Fibroblast of gingiva (primary cell): ENCODE measurements at regions not wholly inside any gene's neighbourhood (a gene's known extent, or its start where the extent isn't known, plus 50 kb on each side); places are given as distances from the start of the nearest gene placed in this dataset.
"Not testable (repeated sequence)": the region's sequence is repeated elsewhere in the genome, so short reads cannot be mapped to it uniquely, and the experiment has no call there.

Experiments
- DNase-seq: peaks from one replicate; pipeline ENCODE4 v3.0.0-alpha.2; 2011; ENCODE audit warnings: low read depth

DNA sequence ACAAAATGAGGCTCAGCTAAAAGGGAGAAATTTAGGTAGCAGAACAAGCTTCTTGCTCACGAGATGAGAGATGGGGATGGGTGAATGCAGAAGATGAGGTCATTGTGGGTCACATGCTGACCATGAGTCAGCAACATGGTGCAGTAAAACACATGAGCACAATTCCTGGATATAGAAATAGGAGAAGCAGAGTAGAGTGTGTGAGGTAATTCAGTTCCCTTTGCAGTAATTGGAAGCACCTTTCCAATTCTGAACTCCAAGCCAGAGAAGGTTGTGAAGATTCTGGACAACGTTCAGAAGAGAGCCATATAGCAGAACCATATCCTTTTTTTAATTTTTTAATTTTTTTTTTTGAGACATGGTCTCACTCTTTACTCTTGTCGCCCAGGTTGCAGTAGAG, 62.0 kb upstream of the LMNTD1 start:
- DNase-seq, result peak; percentile 94

- no peak for DNase-seq
Observed at GRCh38 chr12:25616286-25616685, 63.2 kb upstream of the LMNTD1 start.

DNA sequence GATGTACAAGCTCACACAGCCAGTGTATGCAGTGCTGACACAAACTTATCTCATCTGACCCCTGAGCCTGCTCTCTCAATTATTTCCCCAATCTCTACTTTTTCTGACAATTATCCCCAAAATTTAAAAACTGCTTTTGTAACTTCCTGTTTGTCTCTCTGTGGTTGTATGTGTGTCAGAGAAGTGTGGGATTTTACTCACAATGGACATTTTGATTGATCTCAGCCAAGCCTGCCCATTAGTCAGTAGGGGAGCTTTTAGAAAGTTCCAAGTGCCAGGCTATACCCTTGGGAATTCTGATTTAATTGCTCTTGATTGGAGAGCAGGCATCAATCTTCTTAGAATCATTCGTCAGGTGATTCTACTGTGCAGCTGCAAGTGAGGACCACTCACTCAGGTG, 64.9 kb upstream of the LMNTD1 start:
- DNase-seq, result no peak

DNA sequence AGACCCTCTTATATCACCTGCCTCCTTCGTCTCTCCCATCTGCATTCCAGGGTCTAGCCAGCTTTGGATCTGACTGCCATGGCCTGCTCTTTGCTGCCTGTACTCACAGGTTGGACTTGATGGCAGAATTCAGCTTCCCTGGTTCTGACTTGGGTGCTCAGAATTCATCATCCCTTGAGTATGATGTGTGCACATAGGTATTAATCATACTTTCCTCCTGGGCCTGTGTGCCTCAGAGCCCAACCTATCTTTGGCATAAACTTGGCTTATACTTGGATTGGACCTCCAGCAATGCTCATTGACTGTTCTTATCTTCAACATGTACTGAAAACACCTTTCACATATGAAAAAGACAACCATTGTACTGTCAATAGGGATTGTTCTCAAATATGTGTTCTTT, 70.7 kb upstream of the LMNTD1 start:
- no peak for DNase-seq

- peak; percentile 44 for DNase-seq
Observed at GRCh38 chr12:25625146-25625545, 72.1 kb upstream of the LMNTD1 start.

GRCh38 chr12:25629341-25629740, 76.3 kb upstream of the LMNTD1 start:
- no peak for DNase-seq

DNA sequence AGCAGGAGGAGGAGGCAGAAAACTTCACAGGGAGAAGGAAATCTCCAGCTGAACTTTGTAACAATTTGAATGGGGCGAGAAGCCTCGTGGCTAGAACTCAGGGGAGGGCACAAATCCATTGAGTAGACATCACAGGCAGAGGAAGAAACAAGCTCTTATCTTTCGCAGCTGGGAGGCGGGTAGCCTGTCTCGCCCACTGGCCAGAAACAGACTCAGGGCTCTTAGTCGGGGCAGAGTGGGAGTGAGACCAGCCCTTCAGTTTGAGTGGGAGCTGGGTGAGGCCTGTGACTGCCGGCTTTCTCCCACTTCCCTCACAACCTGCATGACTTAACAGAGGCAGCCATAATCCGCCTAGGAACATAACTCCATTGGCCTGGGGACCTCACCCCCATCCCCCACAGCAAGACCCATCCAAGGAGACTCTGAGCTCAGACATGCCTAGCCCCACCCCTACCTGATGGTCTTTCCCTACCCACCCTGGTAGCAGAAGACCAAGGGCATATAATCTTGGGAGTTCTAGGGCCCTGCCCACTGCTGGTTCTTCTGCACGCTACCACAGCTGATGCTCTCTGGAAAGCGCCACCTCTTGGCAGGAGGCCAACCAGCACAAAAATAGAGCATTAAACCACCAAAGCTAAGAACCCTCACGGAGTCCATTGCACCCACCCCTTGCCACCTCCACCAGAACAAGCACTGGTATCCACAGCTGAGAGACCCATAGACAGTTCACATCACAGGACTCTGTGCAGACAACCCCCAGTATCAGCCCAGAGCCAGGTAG, 77.8 kb upstream of the LMNTD1 start:
- not testable (repeated sequence) for DNase-seq

DNA sequence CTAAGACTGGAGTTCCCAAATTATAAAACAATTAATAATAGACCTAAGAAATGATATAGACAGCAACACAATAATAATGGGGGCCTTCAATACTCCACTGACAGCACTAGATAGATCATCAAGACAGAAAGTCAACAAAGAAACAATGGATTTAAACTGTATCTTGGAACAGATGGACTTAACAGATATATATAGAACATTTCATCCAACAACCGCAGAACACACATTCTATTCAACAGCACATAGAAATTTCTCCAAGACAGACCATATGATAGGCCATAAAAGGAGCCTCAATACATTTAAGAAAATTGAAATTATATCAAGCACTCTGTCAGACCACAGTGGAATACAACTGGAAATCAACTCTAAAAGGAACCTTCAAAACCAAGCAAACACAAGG, 80.1 kb upstream of the LMNTD1 start:
- DNase-seq, result not testable (repeated sequence)

GRCh38 chr12:25637752-25638151, 84.7 kb upstream of the LMNTD1 start:
- no peak for DNase-seq

- DNase-seq, result no peak
Observed at GRCh38 chr12:25639406-25639805, 86.3 kb upstream of the LMNTD1 start.

- DNase-seq, result peak; percentile 88
Observed at GRCh38 chr12:25644979-25645378, 91.9 kb upstream of the LMNTD1 start.

GRCh38 chr12:25645427-25645826, 92.3 kb upstream of the LMNTD1 start:
- DNase-seq, result no peak

GRCh38 chr12:25651931-25652330, 98.8 kb upstream of the LMNTD1 start:
- no peak for DNase-seq

DNA sequence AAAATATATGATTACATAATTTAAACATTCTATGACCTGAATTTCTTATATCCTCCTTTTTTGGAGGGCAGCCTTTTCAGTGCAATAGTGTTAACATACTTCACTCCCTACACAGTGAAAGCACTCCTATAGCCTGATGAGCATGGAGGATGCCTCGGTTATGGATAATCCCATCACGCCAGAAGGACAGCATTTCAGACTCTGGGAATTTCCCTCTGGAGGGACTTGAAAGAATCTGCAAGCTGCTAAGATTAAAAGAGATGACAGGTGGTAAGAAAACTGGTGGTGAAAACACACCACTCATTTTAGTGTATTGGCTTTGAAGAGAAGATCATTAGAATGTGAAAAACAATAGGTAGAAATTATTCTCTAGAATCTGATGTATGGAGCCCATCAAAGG, 99.3 kb upstream of the LMNTD1 start:
- no peak for DNase-seq

- DNase-seq, result no peak
Observed at GRCh38 chr12:25653487-25654175, 100.5 kb upstream of the LMNTD1 start.

- DNase-seq, result no peak
Observed at GRCh38 chr12:25655702-25656101, 102.6 kb upstream of the LMNTD1 start.

DNA sequence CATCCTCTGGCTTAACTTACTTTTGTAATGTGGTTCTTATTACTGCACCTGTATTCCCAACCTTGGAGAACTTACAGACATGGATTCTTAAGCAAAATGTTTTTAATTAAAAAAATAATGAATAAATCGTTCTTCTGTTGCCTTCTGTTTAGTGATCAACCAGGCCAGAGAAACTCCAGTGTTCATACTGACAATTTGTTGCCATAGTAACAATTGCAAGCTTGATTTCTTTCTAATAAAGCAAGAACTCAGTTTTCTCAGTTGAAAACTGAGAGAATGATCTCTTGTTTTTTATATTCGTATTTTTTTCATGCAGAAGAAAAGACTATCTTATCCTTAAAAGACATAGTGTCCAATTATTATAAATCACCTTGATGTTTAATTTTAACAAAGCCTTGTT, 106.5 kb upstream of the LMNTD1 start:
- DNase-seq, result no peak

GRCh38 chr12:25670076-25671055, 117.3 kb upstream of the LMNTD1 start:
- no peak for DNase-seq

GRCh38 chr12:25675808-25676207, 122.7 kb upstream of the LMNTD1 start:
- DNase-seq, result no peak

GRCh38 chr12:25677232-25677937, 124.3 kb upstream of the LMNTD1 start:
- no peak for DNase-seq

DNA sequence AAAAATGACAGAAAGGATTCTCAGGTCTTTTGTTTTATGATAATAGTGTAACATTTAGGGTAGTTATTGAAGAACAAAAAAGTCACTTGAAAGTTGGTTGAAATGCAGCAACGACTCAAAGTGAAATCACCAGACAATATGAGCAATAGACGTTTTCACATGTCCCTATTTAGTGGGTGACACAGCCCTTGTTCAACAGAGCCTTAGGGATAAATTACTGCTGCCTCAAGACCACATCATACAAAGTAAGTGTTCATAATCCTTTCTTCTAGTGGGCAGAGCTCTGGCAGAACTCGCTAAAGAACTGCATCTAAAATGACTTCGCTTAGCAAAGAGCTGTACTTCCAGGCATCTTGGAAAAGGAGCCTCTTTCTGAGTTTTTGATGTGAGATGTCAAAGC, 128.5 kb upstream of the LMNTD1 start:
- DNase-seq, result no peak

GRCh38 chr12:25682421-25682820, 129.3 kb upstream of the LMNTD1 start:
- no peak for DNase-seq
